Activated naive CD8-positive, alpha-beta T cell treated with anti-CD3 and anti-CD28 coated beads for 36 hours (primary cell): ENCODE measurements at regions not wholly inside any gene's neighbourhood (a gene's known extent, or its start where the extent isn't known, plus 50 kb on each side); places are given as distances from the start of the nearest gene placed in this dataset.

Experiments
- DNase-seq: peaks from one replicate; pipeline ENCODE4 v3.0.0; 2021
- H3K27ac Mint-ChIP-seq: one replicate; pipeline ENCODE4 v1.8.0; 2022; ENCODE audit warnings: mild to moderate bottlenecking, moderate library complexity, mixed read lengths
- H3K27me3 Mint-ChIP-seq: one replicate; pipeline ENCODE4 v1.8.0; 2022; ENCODE audit warnings: mild to moderate bottlenecking, mixed read lengths
- H3K36me3 Mint-ChIP-seq: one replicate; pipeline ENCODE4 v1.8.0; 2021; ENCODE audit warnings: mild to moderate bottlenecking, mixed read lengths
- H3K4me1 Mint-ChIP-seq: one replicate; pipeline ENCODE4 v1.8.0; 2021; ENCODE audit warnings: mixed read lengths
- H3K4me3 Mint-ChIP-seq: one replicate; pipeline ENCODE4 v1.8.0; 2022; ENCODE audit warnings: mild to moderate bottlenecking, moderate library complexity, mixed read lengths
- H3K9me3 Mint-ChIP-seq: one replicate; pipeline ENCODE4 v1.8.0; 2022; ENCODE audit warnings: mixed read lengths

- DNase-seq: no peak
- Mint-ChIP-seq H3K36me3 (no peaks in the 10 kb centered on the region), H3K4me1 (no peaks in the 10 kb centered on the region), H3K9me3 (no peaks in the 10 kb centered on the region), H3K4me3 (no peak overlapping the region), H3K27ac (no peak overlapping the region), H3K27me3 (no peaks in the 10 kb centered on the region)
Measured at GRCh38 chr2:209044307-209044706, 379.5 kb upstream of the MAP2 start.

- no peak overlapping the region for H3K27ac Mint-ChIP-seq
- no peak for DNase-seq
- no peaks in the 10 kb centered on the region for H3K9me3 Mint-ChIP-seq
- H3K27me3 Mint-ChIP-seq: no peaks in the 10 kb centered on the region
- H3K4me1 Mint-ChIP-seq: no peaks in the 10 kb centered on the region
- no peaks in the 10 kb centered on the region for H3K36me3 Mint-ChIP-seq
- no peak overlapping the region for H3K4me3 Mint-ChIP-seq
Measured at GRCh38 chr2:209046163-209046562, 377.7 kb upstream of the MAP2 start.

GRCh38 chr2:209049608-209050007 lies 374.2 kb upstream of the MAP2 start:
- no peak overlapping the region for H3K27ac Mint-ChIP-seq
- no peak for DNase-seq
- no peaks in the 10 kb centered on the region for H3K36me3 Mint-ChIP-seq
- H3K9me3 Mint-ChIP-seq: no peaks in the 10 kb centered on the region
- no peaks in the 10 kb centered on the region for H3K27me3 Mint-ChIP-seq
- H3K4me1 Mint-ChIP-seq: no peaks in the 10 kb centered on the region
- H3K4me3 Mint-ChIP-seq: no peak overlapping the region

- Mint-ChIP-seq H3K27me3 (no peaks in the 10 kb centered on the region), H3K36me3 (no peaks in the 10 kb centered on the region), H3K4me1 (no peaks in the 10 kb centered on the region), H3K4me3 (no peak overlapping the region), H3K27ac (no peak overlapping the region), H3K9me3 (no peaks in the 10 kb centered on the region)
- no peak for DNase-seq
Measured at GRCh38 chr2:209062210-209062609, 361.6 kb upstream of the MAP2 start.

GRCh38 chr2:209070262-209070661 lies 353.6 kb upstream of the MAP2 start:
- no peaks in the 10 kb centered on the region for H3K27me3 Mint-ChIP-seq
- no peaks in the 10 kb centered on the region for H3K4me1 Mint-ChIP-seq
- no peaks in the 10 kb centered on the region for H3K36me3 Mint-ChIP-seq
- no peak overlapping the region for H3K27ac Mint-ChIP-seq
- no peak overlapping the region for H3K4me3 Mint-ChIP-seq
- DNase-seq: no peak
- H3K9me3 Mint-ChIP-seq: peaks cover 2% of the 10 kb centered on the region

- DNase-seq: no peak
- Mint-ChIP-seq H3K4me3 (no peak overlapping the region), H3K9me3 (no peaks in the 10 kb centered on the region), H3K27ac (no peak overlapping the region), H3K27me3 (no peaks in the 10 kb centered on the region), H3K4me1 (no peaks in the 10 kb centered on the region), H3K36me3 (no peaks in the 10 kb centered on the region)
Measured at GRCh38 chr2:209073151-209073550, 350.7 kb upstream of the MAP2 start.

GRCh38 chr2:209074711-209075110 lies 349.1 kb upstream of the MAP2 start:
- no peaks in the 10 kb centered on the region for H3K36me3 Mint-ChIP-seq
- no peaks in the 10 kb centered on the region for H3K9me3 Mint-ChIP-seq
- H3K27ac Mint-ChIP-seq: no peak overlapping the region
- no peak overlapping the region for H3K4me3 Mint-ChIP-seq
- H3K4me1 Mint-ChIP-seq: no peaks in the 10 kb centered on the region
- H3K27me3 Mint-ChIP-seq: no peaks in the 10 kb centered on the region
- no peak for DNase-seq

- H3K27me3 Mint-ChIP-seq: no peaks in the 10 kb centered on the region
- DNase-seq: no peak
- H3K27ac Mint-ChIP-seq: no peak overlapping the region
- no peaks in the 10 kb centered on the region for H3K9me3 Mint-ChIP-seq
- H3K36me3 Mint-ChIP-seq: no peaks in the 10 kb centered on the region
- no peaks in the 10 kb centered on the region for H3K4me1 Mint-ChIP-seq
- H3K4me3 Mint-ChIP-seq: no peak overlapping the region
Measured at GRCh38 chr2:209076151-209076550, 347.7 kb upstream of the MAP2 start.

GRCh38 chr2:209086761-209087160 lies 337.1 kb upstream of the MAP2 start:
- DNase-seq: no peak
- H3K36me3 Mint-ChIP-seq: no peaks in the 10 kb centered on the region
- no peak overlapping the region for H3K27ac Mint-ChIP-seq
- no peaks in the 10 kb centered on the region for H3K27me3 Mint-ChIP-seq
- no peaks in the 10 kb centered on the region for H3K4me1 Mint-ChIP-seq
- no peaks in the 10 kb centered on the region for H3K9me3 Mint-ChIP-seq
- no peak overlapping the region for H3K4me3 Mint-ChIP-seq

GRCh38 chr2:209091056-209091455 lies 332.8 kb upstream of the MAP2 start:
- H3K9me3 Mint-ChIP-seq: no peaks in the 10 kb centered on the region
- no peaks in the 10 kb centered on the region for H3K36me3 Mint-ChIP-seq
- DNase-seq: no peak
- no peak overlapping the region for H3K4me3 Mint-ChIP-seq
- H3K27me3 Mint-ChIP-seq: peaks cover 1% of the 10 kb centered on the region
- no peaks in the 10 kb centered on the region for H3K4me1 Mint-ChIP-seq
- H3K27ac Mint-ChIP-seq: no peak overlapping the region

GRCh38 chr2:209094221-209094620 lies 329.6 kb upstream of the MAP2 start:
- Mint-ChIP-seq H3K4me1 (no peaks in the 10 kb centered on the region), H3K4me3 (no peak overlapping the region), H3K36me3 (no peaks in the 10 kb centered on the region), H3K9me3 (no peaks in the 10 kb centered on the region), H3K27ac (no peak overlapping the region), H3K27me3 (peaks cover 3% of the 10 kb centered on the region)
- no peak for DNase-seq

GRCh38 chr2:209095432-209095831 lies 328.4 kb upstream of the MAP2 start:
- Mint-ChIP-seq H3K4me1 (no peaks in the 10 kb centered on the region), H3K27me3 (peaks cover 3% of the 10 kb centered on the region), H3K9me3 (no peaks in the 10 kb centered on the region), H3K36me3 (no peaks in the 10 kb centered on the region), H3K27ac (no peak overlapping the region), H3K4me3 (no peak overlapping the region)
- no peak for DNase-seq

GRCh38 chr2:209097168-209097567 lies 326.7 kb upstream of the MAP2 start:
- DNase-seq: no peak
- Mint-ChIP-seq H3K9me3 (no peaks in the 10 kb centered on the region), H3K4me1 (no peaks in the 10 kb centered on the region), H3K27ac (no peak overlapping the region), H3K27me3 (peaks cover 3% of the 10 kb centered on the region), H3K4me3 (no peak overlapping the region), H3K36me3 (no peaks in the 10 kb centered on the region)

GRCh38 chr2:209102319-209102718 lies 321.5 kb upstream of the MAP2 start:
- Mint-ChIP-seq H3K36me3 (no peaks in the 10 kb centered on the region), H3K27me3 (no peaks in the 10 kb centered on the region)

GRCh38 chr2:209113026-209113425 lies 310.8 kb upstream of the MAP2 start:
- Mint-ChIP-seq H3K27me3 (no peaks in the 10 kb centered on the region), H3K36me3 (no peaks in the 10 kb centered on the region), H3K4me3 (no peak overlapping the region), H3K27ac (no peak overlapping the region), H3K4me1 (no peaks in the 10 kb centered on the region), H3K9me3 (no peaks in the 10 kb centered on the region)
- DNase-seq: no peak

More at GRCh38 chr2:209102319-209102718, 321.5 kb upstream of the MAP2 start:
- Mint-ChIP-seq H3K9me3 (peaks cover 8% of the 10 kb centered on the region), H3K4me1 (no peaks in the 10 kb centered on the region), H3K4me3 (no peak overlapping the region), H3K27ac (no peak overlapping the region)
- no peak for DNase-seq

GRCh38 chr2:209114588-209115240 lies 309.1 kb upstream of the MAP2 start:
- Mint-ChIP-seq H3K36me3 (no peaks in the 10 kb centered on the region), H3K4me1 (no peaks in the 10 kb centered on the region), H3K9me3 (no peaks in the 10 kb centered on the region), H3K27ac (no peak overlapping the region), H3K27me3 (no peaks in the 10 kb centered on the region), H3K4me3 (no peak overlapping the region)
- DNase-seq: no peak
